ENCODE measurements at regions not wholly inside any gene's neighbourhood (a gene's known extent, or its start where the extent isn't known, plus 50 kb on each side); places are given as distances from the start of the nearest gene placed in this dataset.

DNA sequence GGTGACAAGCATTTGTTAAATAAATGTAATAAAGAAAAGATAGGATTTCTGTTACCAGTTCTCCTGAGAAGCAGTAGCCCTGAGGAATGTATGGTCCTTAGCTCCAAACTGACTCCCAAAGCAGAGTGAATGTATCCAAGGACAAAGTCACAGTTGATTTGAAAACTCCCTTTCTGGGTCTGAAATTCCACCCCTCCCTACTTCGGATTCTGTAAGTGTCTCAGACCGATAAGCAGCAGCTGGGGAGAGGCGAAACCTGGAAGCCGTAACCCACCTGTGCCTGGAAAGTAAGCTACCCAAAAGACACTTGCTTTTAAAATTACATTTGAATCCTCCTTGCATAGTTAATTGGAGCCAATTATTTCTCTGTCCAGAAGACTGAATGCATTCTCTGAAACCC is 122.9 kb upstream of the FRMD4A start (continued):
- TF ChIP-seq FOXJ3 (CRISPR knock-in tag; IDR thresholded peaks at IDR 0.05; ENCODE audit: borderline replicate concordance) = no peak

DNA sequence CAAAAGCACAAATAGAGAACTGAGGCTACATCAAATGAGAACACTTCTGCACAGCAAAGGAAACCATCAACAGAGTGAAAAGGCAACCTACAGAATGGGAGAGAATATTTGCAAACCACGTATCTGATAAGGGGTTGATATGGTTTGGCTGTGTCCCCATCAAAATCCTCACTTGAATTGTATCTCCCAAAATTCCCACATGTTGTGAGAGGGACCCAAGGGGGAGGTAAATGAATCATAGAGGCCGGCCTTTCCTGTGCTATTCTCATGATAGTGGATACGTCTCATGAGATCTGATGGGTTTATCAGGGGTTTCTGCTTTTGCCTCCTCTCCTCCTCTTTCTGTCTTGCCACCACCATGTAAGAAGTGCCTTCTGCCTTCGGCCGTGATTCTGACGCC is 120.6 kb upstream of the FRMD4A start:
- Mint-ChIP-seq H3K27me3 (ENCODE audit: low read depth) (no peaks in the 10 kb centered on the region), H3K27ac (no peak overlapping the region), H3K36me3 (no peaks in the 10 kb centered on the region), H3K4me3 (no peak overlapping the region), H3K4me1 (peaks cover 6% of the 10 kb centered on the region), H3K9me3 (peaks cover 22% of the 10 kb centered on the region)
- ATAC-seq (no peak), DNase-seq (ENCODE audit: low spot score) (no peak)
- ChIA-PET POLR2A (no interaction called here), CTCF (no interaction called here)
- TF ChIP-seq NFATC4 (CRISPR knock-in tag; IDR thresholded peaks at IDR 0.05) = no peak
- TF ChIP-seq, protein P1, sequence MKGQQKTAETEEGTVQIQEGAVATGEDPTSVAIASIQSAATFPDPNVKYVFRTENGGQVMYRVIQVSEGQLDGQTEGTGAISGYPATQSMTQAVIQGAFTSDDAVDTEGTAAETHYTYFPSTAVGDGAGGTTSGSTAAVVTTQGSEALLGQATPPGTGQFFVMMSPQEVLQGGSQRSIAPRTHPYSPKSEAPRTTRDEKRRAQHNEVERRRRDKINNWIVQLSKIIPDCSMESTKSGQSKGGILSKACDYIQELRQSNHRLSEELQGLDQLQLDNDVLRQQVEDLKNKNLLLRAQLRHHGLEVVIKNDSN (CRISPR knock-in tag; IDR thresholded peaks at IDR 0.05) = no peak
- TF ChIP-seq CTCF (IDR thresholded peaks at IDR 0.05) = no peak
- TF ChIP-seq NR3C1 (CRISPR knock-in tag; conservative IDR thresholded peaks at IDR 0.05; ENCODE audit: low read depth) = no peak
- no peak for TF ChIP-seq FOXP4 (CRISPR knock-in tag; IDR thresholded peaks at IDR 0.05)
- no peak for TF ChIP-seq ESRRA (CRISPR knock-in tag; IDR thresholded peaks at IDR 0.05; ENCODE audit: borderline replicate concordance)
- no peak for TF ChIP-seq OVOL2 (CRISPR knock-in tag; IDR thresholded peaks at IDR 0.05; ENCODE audit: borderline replicate concordance)
- no peak for TF ChIP-seq TP53 (CRISPR knock-in tag; IDR thresholded peaks at IDR 0.05)
- no peak for TF ChIP-seq NFE2L1 (CRISPR knock-in tag; IDR thresholded peaks at IDR 0.05)
- TF ChIP-seq, protein P2, sequence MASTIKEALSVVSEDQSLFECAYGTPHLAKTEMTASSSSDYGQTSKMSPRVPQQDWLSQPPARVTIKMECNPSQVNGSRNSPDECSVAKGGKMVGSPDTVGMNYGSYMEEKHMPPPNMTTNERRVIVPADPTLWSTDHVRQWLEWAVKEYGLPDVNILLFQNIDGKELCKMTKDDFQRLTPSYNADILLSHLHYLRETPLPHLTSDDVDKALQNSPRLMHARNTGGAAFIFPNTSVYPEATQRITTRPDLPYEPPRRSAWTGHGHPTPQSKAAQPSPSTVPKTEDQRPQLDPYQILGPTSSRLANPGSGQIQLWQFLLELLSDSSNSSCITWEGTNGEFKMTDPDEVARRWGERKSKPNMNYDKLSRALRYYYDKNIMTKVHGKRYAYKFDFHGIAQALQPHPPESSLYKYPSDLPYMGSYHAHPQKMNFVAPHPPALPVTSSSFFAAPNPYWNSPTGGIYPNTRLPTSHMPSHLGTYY (CRISPR knock-in tag; IDR thresholded peaks at IDR 0.05) = no peak
- no peak for TF ChIP-seq CREM (CRISPR knock-in tag; IDR thresholded peaks at IDR 0.05)
- TF ChIP-seq ZNF532 (CRISPR knock-in tag; IDR thresholded peaks at IDR 0.05; ENCODE audit: borderline replicate concordance) = no peak
- TF ChIP-seq ZNF281 (CRISPR knock-in tag; IDR thresholded peaks at IDR 0.05) = no peak

Data from WTC11 (cell line).